ENCODE measurements at regions not wholly inside any gene's neighbourhood (a gene's known extent, or its start where the extent isn't known, plus 50 kb on each side); places are given as distances from the start of the nearest gene placed in this dataset.

DNA sequence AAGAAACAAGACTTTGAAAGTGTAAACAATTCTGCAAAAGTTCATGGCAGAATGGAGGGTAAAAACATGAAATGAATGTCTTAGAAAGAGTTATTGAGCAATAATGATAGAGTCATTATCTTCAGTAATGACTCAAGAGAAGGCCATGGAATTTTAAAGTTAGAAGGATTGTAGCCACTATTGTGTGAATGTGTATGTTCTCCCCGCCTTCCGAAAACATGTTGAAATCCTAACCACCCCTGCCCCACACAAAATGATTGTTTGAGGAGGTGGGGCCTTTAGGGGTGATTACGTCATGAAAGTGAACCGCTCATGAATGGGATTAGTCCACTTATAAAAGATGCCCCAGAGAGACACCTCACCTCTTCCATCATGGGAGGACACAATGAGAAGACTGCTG lies 93.8 kb upstream of the CCDC190 start:
- Histone ChIP-seq H3K4me1 (ENCODE audit: control insufficient read depth, extremely low read depth, insufficient read depth, low read length) (no peaks in the 10 kb centered on the region), H3K36me3 (ENCODE audit: control insufficient read depth in 2 of 2, extremely low read depth in 1 of 2, insufficient read depth in 2 of 2, low read length in 2 of 2) (no peaks in the 10 kb centered on the region), H3K9me3 (ENCODE audit: control insufficient read depth, low read depth, low read length) (no peaks in the 10 kb centered on the region), H3K4me3 (ENCODE audit: control insufficient read depth in 2 of 3, extremely low read depth in 1 of 3, insufficient read depth in 2 of 3, low read depth in 1 of 3, low read length in 3 of 3) (no peak overlapping the region), H3K9me1 (ENCODE audit: control insufficient read depth, extremely low read depth, insufficient read depth, low read length) (no peaks in the 10 kb centered on the region), H2AFZ (ENCODE audit: control insufficient read depth, low read length) (no peak overlapping the region), H3K27ac (ENCODE audit: control insufficient read depth, insufficient read depth, low read length) (no peak overlapping the region), H3K79me2 (ENCODE audit: control insufficient read depth, insufficient read depth, low read length) (no peaks in the 10 kb centered on the region), H3K4me2 (ENCODE audit: control insufficient read depth, extremely low read depth, insufficient read depth, low read depth, low read length) (no peak overlapping the region), H4K20me1 (ENCODE audit: control insufficient read depth, extremely low read depth, insufficient read depth, low read length) (no peaks in the 10 kb centered on the region), H3K9ac (ENCODE audit: control insufficient read depth, extremely low read depth, insufficient read depth, low read length) (no peak overlapping the region), H3K27me3 (ENCODE audit: control insufficient read depth, extremely low read depth, insufficient read depth, low read length) (no peaks in the 10 kb centered on the region)
- TF ChIP-seq EZH2 (IDR thresholded peaks at IDR 0.05; ENCODE audit: low read length): no peak
- TF ChIP-seq, protein P1, sequence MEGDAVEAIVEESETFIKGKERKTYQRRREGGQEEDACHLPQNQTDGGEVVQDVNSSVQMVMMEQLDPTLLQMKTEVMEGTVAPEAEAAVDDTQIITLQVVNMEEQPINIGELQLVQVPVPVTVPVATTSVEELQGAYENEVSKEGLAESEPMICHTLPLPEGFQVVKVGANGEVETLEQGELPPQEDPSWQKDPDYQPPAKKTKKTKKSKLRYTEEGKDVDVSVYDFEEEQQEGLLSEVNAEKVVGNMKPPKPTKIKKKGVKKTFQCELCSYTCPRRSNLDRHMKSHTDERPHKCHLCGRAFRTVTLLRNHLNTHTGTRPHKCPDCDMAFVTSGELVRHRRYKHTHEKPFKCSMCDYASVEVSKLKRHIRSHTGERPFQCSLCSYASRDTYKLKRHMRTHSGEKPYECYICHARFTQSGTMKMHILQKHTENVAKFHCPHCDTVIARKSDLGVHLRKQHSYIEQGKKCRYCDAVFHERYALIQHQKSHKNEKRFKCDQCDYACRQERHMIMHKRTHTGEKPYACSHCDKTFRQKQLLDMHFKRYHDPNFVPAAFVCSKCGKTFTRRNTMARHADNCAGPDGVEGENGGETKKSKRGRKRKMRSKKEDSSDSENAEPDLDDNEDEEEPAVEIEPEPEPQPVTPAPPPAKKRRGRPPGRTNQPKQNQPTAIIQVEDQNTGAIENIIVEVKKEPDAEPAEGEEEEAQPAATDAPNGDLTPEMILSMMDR (optimal IDR thresholded peaks at IDR 0.05 in 1 of 3, IDR thresholded peaks at IDR 0.05 in 1 of 3, conservative IDR thresholded peaks at IDR 0.05 in 1 of 3; ENCODE audit: extremely low read depth in 1 of 3, insufficient read depth in 2 of 3, low read length in 3 of 3): no peak
- FAIRE-seq (no peak), DNase-seq (ENCODE audit: low read depth, low spot score) (no peak)
- dilution Hi-C loops (cut with MboI; ENCODE audit: extremely low pct_ligation_motif_present, low sequenced_read_pairs): no loop called here

DNA sequence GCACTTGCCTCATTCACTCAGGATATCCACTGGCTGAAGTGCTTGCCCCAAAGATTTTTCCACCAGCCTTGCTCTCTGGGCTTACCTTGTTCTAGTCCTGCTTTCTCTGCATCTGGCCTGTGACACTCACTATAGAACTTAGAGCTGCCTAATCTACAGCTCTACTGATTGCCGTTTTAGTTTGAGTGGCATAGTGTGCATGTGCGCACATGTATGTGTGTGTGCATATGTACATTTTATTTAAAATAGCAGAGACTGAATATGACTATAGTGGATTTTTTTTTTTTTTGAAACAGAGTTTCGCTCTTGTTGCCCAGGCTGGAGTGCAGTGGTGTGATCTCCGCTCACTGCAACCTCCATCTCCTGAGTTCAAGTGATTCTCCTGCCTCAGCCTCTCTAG lies 92.0 kb upstream of the CCDC190 start:
- Histone ChIP-seq H3K9me1 (ENCODE audit: control insufficient read depth, extremely low read depth, insufficient read depth, low read length) (no peaks in the 10 kb centered on the region), H3K27ac (ENCODE audit: control insufficient read depth, insufficient read depth, low read length) (no peak overlapping the region), H3K4me2 (ENCODE audit: control insufficient read depth, extremely low read depth, insufficient read depth, low read depth, low read length) (no peak overlapping the region), H3K36me3 (ENCODE audit: control insufficient read depth in 2 of 2, extremely low read depth in 1 of 2, insufficient read depth in 2 of 2, low read length in 2 of 2) (no peaks in the 10 kb centered on the region), H3K27me3 (ENCODE audit: control insufficient read depth, extremely low read depth, insufficient read depth, low read length) (no peaks in the 10 kb centered on the region), H3K4me1 (ENCODE audit: control insufficient read depth, extremely low read depth, insufficient read depth, low read length) (no peaks in the 10 kb centered on the region), H3K9ac (ENCODE audit: control insufficient read depth, extremely low read depth, insufficient read depth, low read length) (no peak overlapping the region), H3K4me3 (ENCODE audit: control insufficient read depth in 2 of 3, extremely low read depth in 1 of 3, insufficient read depth in 2 of 3, low read depth in 1 of 3, low read length in 3 of 3) (no peak overlapping the region), H2AFZ (ENCODE audit: control insufficient read depth, low read length) (no peak overlapping the region), H3K9me3 (ENCODE audit: control insufficient read depth, low read depth, low read length) (no peaks in the 10 kb centered on the region), H3K79me2 (ENCODE audit: control insufficient read depth, insufficient read depth, low read length) (no peaks in the 10 kb centered on the region), H4K20me1 (ENCODE audit: control insufficient read depth, extremely low read depth, insufficient read depth, low read length) (no peaks in the 10 kb centered on the region)
- DNase-seq (ENCODE audit: low read depth, low spot score) (no peak), FAIRE-seq (no peak)
- dilution Hi-C loops (cut with MboI; ENCODE audit: extremely low pct_ligation_motif_present, low sequenced_read_pairs): no loop called here
- TF ChIP-seq, protein P1 (optimal IDR thresholded peaks at IDR 0.05 in 1 of 3, IDR thresholded peaks at IDR 0.05 in 1 of 3, conservative IDR thresholded peaks at IDR 0.05 in 1 of 3; ENCODE audit: extremely low read depth in 1 of 3, insufficient read depth in 2 of 3, low read length in 3 of 3): no peak
- TF ChIP-seq EZH2 (IDR thresholded peaks at IDR 0.05; ENCODE audit: low read length): no peak
